SK-N-SH (cell line): ENCODE measurements at regions not wholly inside any gene's neighbourhood (a gene's known extent, or its start where the extent isn't known, plus 50 kb on each side); places are given as distances from the start of the nearest gene placed in this dataset.

Experiments
- CTCF ChIP-seq: fragments of 200-600 bp; sonication (generic); IDR thresholded peaks from 2 replicates; pipeline ENCODE4 v1.6.1; 2017; ENCODE audit warnings: antibody characterized with exemption, mild to moderate bottlenecking, moderate library complexity
- EP300 ChIP-seq, 2 experiments: IDR thresholded peaks; 2 replicates each; pipeline versions ENCODE4 v1.4.0 to v1.6.1; 2012; ENCODE audit warnings: borderline replicate concordance in 1 of 2, low read depth in 1 of 2, low read length in 1 of 2
- EZH2phosphoT487 ChIP-seq: fragments of 200-600 bp; sonication (generic); IDR thresholded peaks from 2 replicates; pipeline ENCODE4 v1.6.1; 2017; ENCODE audit warnings: low read depth, mixed run types, mild to moderate bottlenecking, antibody characterized with exemption, moderate library complexity, borderline replicate concordance
- GABPA ChIP-seq: IDR thresholded peaks from 2 replicates; pipeline ENCODE4 v1.4.0; 2012; ENCODE audit warnings: low read depth, mild to moderate bottlenecking
- IRF3 ChIP-seq: fragments of 150-350 bp; IDR thresholded peaks from 2 replicates; pipeline ENCODE4 v1.6.1; 2016; ENCODE audit warnings: mild to moderate bottlenecking, low read depth, low read length
- POLR2AphosphoS5 ChIP-seq: IDR thresholded peaks from 2 replicates; pipeline ENCODE4 v1.6.1; 2012; ENCODE audit warnings: low read depth, low read length
- RAD21 ChIP-seq: IDR thresholded peaks from 2 replicates; pipeline ENCODE4 v1.6.1; 2012; ENCODE audit warnings: mild to moderate bottlenecking, low read length
- REST ChIP-seq: IDR thresholded peaks from 2 replicates; pipeline ENCODE4 v1.6.1; 2012; ENCODE audit warnings: mild to moderate bottlenecking, low read depth, low read length, moderate library complexity
- SIN3A ChIP-seq: IDR thresholded peaks from 2 replicates; pipeline ENCODE4 v1.6.1; 2012; ENCODE audit warnings: low read depth, mild to moderate bottlenecking, low read length, moderate library complexity, borderline replicate concordance
- ZBTB33 ChIP-seq: IDR thresholded peaks from 2 replicates; pipeline ENCODE4 v1.4.0; 2012; ENCODE audit warnings: low read depth, borderline replicate concordance

GRCh38 chr16:80105751-80106150 lies 435.0 kb upstream of the DYNLRB2 start:
- TF ChIP-seq GABPA = no peak
- no peak for TF ChIP-seq SIN3A
- no peak for TF ChIP-seq CTCF
- TF ChIP-seq EZH2phosphoT487 = no peak
- TF ChIP-seq IRF3 = no peak
- TF ChIP-seq ZBTB33 = no peak
- no peak for TF ChIP-seq EP300 (IDR thresholded peaks at IDR 0.05; ENCODE audit: borderline replicate concordance in 1 of 2, low read depth in 1 of 2, low read length in 1 of 2)
- TF ChIP-seq POLR2AphosphoS5 = no peak
- TF ChIP-seq RAD21 = no peak
- TF ChIP-seq REST = no peak
